ENCODE measurements at regions not wholly inside any gene's neighbourhood (a gene's known extent, or its start where the extent isn't known, plus 50 kb on each side); places are given as distances from the start of the nearest gene placed in this dataset.

DNA sequence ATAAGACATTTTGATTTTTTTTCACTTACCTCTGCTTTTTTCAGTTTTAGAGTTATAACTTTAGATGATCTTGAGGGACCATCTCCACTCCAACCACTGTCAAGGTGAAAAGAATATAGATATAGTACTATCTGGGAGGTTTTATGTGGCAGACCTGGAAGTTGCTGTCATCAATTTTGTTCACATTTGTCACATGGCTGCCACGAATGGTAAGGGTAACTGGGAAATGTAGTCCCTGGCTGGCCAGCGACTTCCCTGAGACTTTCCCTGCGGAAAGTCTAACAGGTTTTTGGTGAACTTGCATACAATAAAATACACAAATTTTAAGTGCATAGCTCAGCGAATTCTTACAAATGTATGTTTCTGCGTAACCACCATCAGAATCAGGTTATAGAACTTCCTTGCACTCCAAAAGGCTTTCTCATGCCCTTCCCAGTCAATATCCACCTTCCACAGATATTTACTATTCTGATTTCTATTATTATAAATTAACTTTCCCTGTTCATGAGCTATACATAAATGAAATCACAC, 121.5 kb downstream of the MAT2B start:
- DNase-seq (no peak), ATAC-seq (no peak), FAIRE-seq (no peak)
- Histone ChIP-seq H3K4me1 (no peaks in the 10 kb centered on the region), H3K36me3 (no peaks in the 10 kb centered on the region), H3K4me3 (no peak overlapping the region), H3K27ac (no peak overlapping the region), H3K9me3 (no peaks in the 10 kb centered on the region), H3K27me3 (no peaks in the 10 kb centered on the region)
- intact Hi-C loops (cut with DNase I): no loop called here
- TF ChIP-seq, protein P1, sequence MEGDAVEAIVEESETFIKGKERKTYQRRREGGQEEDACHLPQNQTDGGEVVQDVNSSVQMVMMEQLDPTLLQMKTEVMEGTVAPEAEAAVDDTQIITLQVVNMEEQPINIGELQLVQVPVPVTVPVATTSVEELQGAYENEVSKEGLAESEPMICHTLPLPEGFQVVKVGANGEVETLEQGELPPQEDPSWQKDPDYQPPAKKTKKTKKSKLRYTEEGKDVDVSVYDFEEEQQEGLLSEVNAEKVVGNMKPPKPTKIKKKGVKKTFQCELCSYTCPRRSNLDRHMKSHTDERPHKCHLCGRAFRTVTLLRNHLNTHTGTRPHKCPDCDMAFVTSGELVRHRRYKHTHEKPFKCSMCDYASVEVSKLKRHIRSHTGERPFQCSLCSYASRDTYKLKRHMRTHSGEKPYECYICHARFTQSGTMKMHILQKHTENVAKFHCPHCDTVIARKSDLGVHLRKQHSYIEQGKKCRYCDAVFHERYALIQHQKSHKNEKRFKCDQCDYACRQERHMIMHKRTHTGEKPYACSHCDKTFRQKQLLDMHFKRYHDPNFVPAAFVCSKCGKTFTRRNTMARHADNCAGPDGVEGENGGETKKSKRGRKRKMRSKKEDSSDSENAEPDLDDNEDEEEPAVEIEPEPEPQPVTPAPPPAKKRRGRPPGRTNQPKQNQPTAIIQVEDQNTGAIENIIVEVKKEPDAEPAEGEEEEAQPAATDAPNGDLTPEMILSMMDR (IDR thresholded peaks at IDR 0.05): no peak
- WGBS, 2 donors: 72 to 82% methylated on average over 5 of the region's 5 CpGs

DNA sequence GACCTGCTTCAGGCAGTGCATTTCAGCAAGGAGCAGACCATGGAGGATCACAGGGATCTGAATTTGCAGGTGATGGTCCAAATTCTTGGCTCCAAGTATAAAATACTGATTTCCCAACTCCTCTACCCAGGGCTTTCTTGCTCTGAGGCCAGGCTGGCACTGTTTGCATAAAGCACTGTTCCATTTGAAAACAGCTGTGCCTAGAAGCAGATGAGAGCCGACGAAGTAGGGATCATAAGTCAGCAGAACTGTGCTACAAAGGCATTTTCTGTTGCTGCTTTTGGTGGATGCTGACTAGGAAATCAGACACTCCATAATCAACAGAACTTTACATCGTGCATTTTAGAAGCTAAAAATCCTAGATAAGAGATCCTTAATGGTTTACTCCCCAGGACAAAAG, 126.4 kb downstream of the MAT2B start:
- peak in 2 of 4 donors; percentile 57 to 59 for ATAC-seq
- H3K27ac ChIP-seq: no peak overlapping the region
- H3K4me3 ChIP-seq: no peak overlapping the region
- H3K9me3 ChIP-seq: no peaks in the 10 kb centered on the region
- 41 to 48% methylated on average over 3 of the region's 3 CpGs for WGBS, 2 donors
- TF ChIP-seq, protein P1 (IDR thresholded peaks at IDR 0.05): no peak
- no peaks in the 10 kb centered on the region for H3K4me1 ChIP-seq
- H3K27me3 ChIP-seq: no peaks in the 10 kb centered on the region
- no peak for FAIRE-seq
- H3K36me3 ChIP-seq: no peaks in the 10 kb centered on the region
- intact Hi-C loops (cut with DNase I): no loop called here
- DNase-seq: no peak

DNA sequence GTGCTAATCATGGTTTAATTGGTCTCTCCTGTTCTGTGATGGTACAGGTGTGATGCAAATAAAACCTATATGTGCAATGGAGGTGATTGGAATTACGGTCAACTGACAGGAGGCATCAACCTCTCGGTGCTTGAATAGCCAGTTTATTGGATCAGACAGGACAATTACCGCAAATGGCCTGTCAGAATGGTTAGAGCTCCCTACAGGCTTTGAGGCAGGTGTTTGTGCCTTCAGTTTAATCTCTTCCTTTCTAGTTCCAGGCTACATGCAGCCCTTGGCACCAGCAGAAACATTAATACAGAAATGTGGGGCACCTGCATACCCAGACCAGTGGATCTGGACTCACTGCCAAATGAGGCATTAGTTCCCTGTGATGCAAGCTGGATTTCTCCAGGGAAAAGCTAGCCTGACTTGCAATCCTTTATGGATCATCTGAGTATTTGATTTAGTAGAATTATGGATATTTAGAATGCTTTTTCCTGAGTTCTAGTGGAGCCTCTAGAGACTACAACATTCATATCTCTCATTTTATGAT, 128.6 kb downstream of the MAT2B start:
- Histone ChIP-seq H3K4me3 (no peak overlapping the region), H3K36me3 (no peaks in the 10 kb centered on the region), H3K27ac (no peak overlapping the region), H3K4me1 (no peaks in the 10 kb centered on the region), H3K9me3 (no peaks in the 10 kb centered on the region), H3K27me3 (no peaks in the 10 kb centered on the region)
- TF ChIP-seq, protein P1 (IDR thresholded peaks at IDR 0.05): no peak
- intact Hi-C loops (cut with DNase I): no loop called here
- FAIRE-seq (no peak), ATAC-seq (no peak), DNase-seq (no peak)
- WGBS, 2 donors: 66 to 87% methylated on average over 3 of the region's 3 CpGs

DNA sequence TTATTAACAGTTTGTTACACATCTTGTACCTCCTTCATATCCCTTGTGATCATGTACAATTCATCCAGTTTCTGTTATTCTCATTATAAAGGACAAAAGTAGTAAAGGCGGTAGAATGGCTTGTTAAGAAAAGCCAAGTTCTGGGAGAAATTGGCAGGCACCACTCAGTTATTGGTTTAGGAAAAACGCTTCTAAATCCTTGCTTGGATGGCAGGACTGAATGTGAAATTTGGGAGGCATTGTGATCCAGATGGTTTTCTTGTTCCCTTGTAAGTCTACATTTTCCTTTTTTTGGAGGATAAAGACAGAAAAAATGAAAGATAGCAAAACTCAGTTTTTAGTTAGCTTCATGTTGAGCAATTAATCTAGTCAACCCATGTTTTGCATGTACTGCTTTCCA, 130.2 kb downstream of the MAT2B start:
- intact Hi-C loops (cut with DNase I): no loop called here
- Histone ChIP-seq H3K27me3 (no peaks in the 10 kb centered on the region), H3K36me3 (no peaks in the 10 kb centered on the region), H3K4me3 (no peak overlapping the region), H3K4me1 (no peaks in the 10 kb centered on the region), H3K27ac (no peak overlapping the region), H3K9me3 (no peaks in the 10 kb centered on the region)
- TF ChIP-seq, protein P1 (IDR thresholded peaks at IDR 0.05): no peak
- 61 to 77% methylated on average over 2 of the region's 2 CpGs for WGBS, 2 donors
- DNase-seq: no peak
- no peak for ATAC-seq
- no peak for FAIRE-seq

DNA sequence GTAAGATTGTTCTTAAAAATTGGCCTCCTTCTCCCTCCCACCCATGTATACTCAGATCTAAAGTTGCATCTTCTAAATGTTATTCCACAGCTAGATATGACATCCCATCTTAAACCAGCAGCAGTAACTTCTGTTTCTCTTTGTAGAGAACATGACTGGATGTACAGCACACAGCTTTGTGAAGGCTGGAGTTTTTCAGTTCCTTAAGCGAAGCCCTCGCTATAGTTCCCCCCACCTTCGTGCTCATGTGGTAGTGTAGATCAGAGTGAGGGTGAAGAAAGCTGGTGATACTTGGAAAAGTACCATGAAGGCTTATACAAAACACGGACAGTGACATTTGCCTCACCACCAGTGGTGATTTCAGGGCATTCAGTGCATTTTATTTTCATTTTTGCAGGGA, 137.5 kb downstream of the MAT2B start:
- intact Hi-C loops (cut with DNase I): no loop called here
- H3K36me3 ChIP-seq: no peaks in the 10 kb centered on the region
- no peak overlapping the region for H3K4me3 ChIP-seq
- H3K27ac ChIP-seq: no peak overlapping the region
- 66 to 71% methylated on average over 4 of the region's 4 CpGs for WGBS, 2 donors
- FAIRE-seq (no peak), ATAC-seq (no peak), DNase-seq (no peak)
- TF ChIP-seq, protein P1 (IDR thresholded peaks at IDR 0.05): no peak
- no peaks in the 10 kb centered on the region for H3K27me3 ChIP-seq
- H3K9me3 ChIP-seq: no peaks in the 10 kb centered on the region
- H3K4me1 ChIP-seq: no peaks in the 10 kb centered on the region

Data from pancreas (tissue), 10 donors.